Stimulated activated CD4-positive, alpha-beta T cell treated with anti-CD3 and anti-CD28 coated beads, Interleukin-2, amount 100 ng/mL, for 24 hours (primary cell): ENCODE measurements at regions not wholly inside any gene's neighbourhood (a gene's known extent, or its start where the extent isn't known, plus 50 kb on each side); places are given as distances from the start of the nearest gene placed in this dataset.
A peak's percentile ranks its signal among the peaks of the same experiment; 100 is the strongest.

ENCODE experiments used
- DNase-seq, 2 donors: peaks; one replicate each; pipeline ENCODE4 v3.0.0-alpha.2; 2020

GRCh38 chr7:116083796-116084195, 53.2 kb upstream of the TFEC start:
- DNase-seq, result no peak

- DNase-seq, result no peak
These were observed 56.0 kb upstream of the TFEC start for GRCh38 chr7:116086547-116087045.

- no peak for DNase-seq
These were observed 56.7 kb upstream of the TFEC start for GRCh38 chr7:116087291-116087690.

GRCh38 chr7:116087984-116088383, 57.4 kb upstream of the TFEC start:
- DNase-seq, result no peak

- DNase-seq, result no peak
These were observed 58.7 kb upstream of the TFEC start for GRCh38 chr7:116089293-116089692.

GRCh38 chr7:116093516-116094301, 63.1 kb upstream of the TFEC start:
- DNase-seq, result no peak

- no peak for DNase-seq
These were observed 64.8 kb upstream of the TFEC start for GRCh38 chr7:116095396-116095795.

- no peak for DNase-seq
These were observed 66.9 kb upstream of the TFEC start for GRCh38 chr7:116097365-116098009.

- DNase-seq, result no peak
These were observed 67.6 kb upstream of the TFEC start for GRCh38 chr7:116098175-116098574.

GRCh38 chr7:116100626-116101025, 70.1 kb upstream of the TFEC start:
- no peak for DNase-seq

- no peak for DNase-seq
These were observed 71.1 kb upstream of the TFEC start for GRCh38 chr7:116101704-116102103.

GRCh38 chr7:116111475-116111874, 80.9 kb upstream of the TFEC start:
- no peak for DNase-seq

- DNase-seq, result no peak
These were observed 82.7 kb upstream of the TFEC start for GRCh38 chr7:116113310-116113709.

GRCh38 chr7:116120839-116121238, 89.5 kb upstream of the TES start:
- DNase-seq, result no peak

- DNase-seq, result no peak
These were observed 87.3 kb upstream of the TES start for GRCh38 chr7:116122972-116123595.

- DNase-seq, result no peak
These were observed 82.2 kb upstream of the TES start for GRCh38 chr7:116128139-116128538.

GRCh38 chr7:116135306-116135705, 75.0 kb upstream of the TES start:
- DNase-seq, result no peak

GRCh38 chr7:116138202-116138801, 72.0 kb upstream of the TES start:
- DNase-seq, result no peak

GRCh38 chr7:116139007-116139406, 71.3 kb upstream of the TES start:
- no peak for DNase-seq

- no peak for DNase-seq
These were observed 70.5 kb upstream of the TES start for GRCh38 chr7:116139807-116140206.

GRCh38 chr7:116142374-116142773, 68.0 kb upstream of the TES start:
- DNase-seq, result no peak

- peak in 1 of 2 donors; percentile 2 for DNase-seq
These were observed 67.5 kb upstream of the TES start for GRCh38 chr7:116142850-116143249.

GRCh38 chr7:116145245-116145852, 65.0 kb upstream of the TES start:
- DNase-seq, result no peak
